HepG2 (cell line): ENCODE measurements at regions not wholly inside any gene's neighbourhood (a gene's known extent, or its start where the extent isn't known, plus 50 kb on each side); places are given as distances from the start of the nearest gene placed in this dataset.

Experiments
- CBX5 ChIP-seq: sonication (generic); formaldehyde crosslinking; IDR thresholded peaks from 2 replicates; pipeline ENCODE4 v1.4.0; 2020; ENCODE audit warnings: missing genetic modification reagents, borderline replicate concordance
- FOXK2 ChIP-seq: fragments of 450-650 bp; IDR thresholded peaks from 2 replicates; pipeline ENCODE4 v1.6.1; 2016
- JARID2 ChIP-seq: sonication (generic); formaldehyde crosslinking; IDR thresholded peaks from 2 replicates; pipeline ENCODE4 v1.8.1; 2023; ENCODE audit warnings: missing genetic modification reagents, inconsistent platforms; ENCODE audit not compliant: insufficient replicate concordance
- KLF13 ChIP-seq: sonication (generic); formaldehyde crosslinking; IDR thresholded peaks from 2 replicates; pipeline ENCODE4 v1.4.0; 2020; ENCODE audit warnings: mild to moderate bottlenecking, missing genetic modification reagents
- MIER2 ChIP-seq: IDR thresholded peaks from 2 replicates; pipeline ENCODE4 v1.6.1; 2016; ENCODE audit warnings: missing biosample characterization, missing genetic modification reagents
- NFE2L2 ChIP-seq: fragments of 150-350 bp; IDR thresholded peaks from 2 replicates; pipeline ENCODE4 v1.6.1; 2014; ENCODE audit warnings: low read length
- NFIB ChIP-seq: sonication (generic); formaldehyde crosslinking; IDR thresholded peaks from 2 replicates; pipeline ENCODE4 v1.9.0; 2021; ENCODE audit warnings: missing genetic modification reagents, mild to moderate bottlenecking, borderline replicate concordance
- PHB2 ChIP-seq: fragments of 450-650 bp; IDR thresholded peaks from 2 replicates; pipeline ENCODE4 v1.6.1; 2018; ENCODE audit not compliant: partially characterized antibody
- PHF20 ChIP-seq: sonication (generic); formaldehyde crosslinking; IDR thresholded peaks from 2 replicates; pipeline ENCODE4 v1.5.0; 2020; ENCODE audit warnings: mild to moderate bottlenecking, missing genetic modification reagents
- POLR2A ChIP-seq, 2 experiments: IDR thresholded peaks; 2 replicates each; pipeline ENCODE4 v1.6.1; 2011; ENCODE audit warnings: low read depth in 2 of 2, low read length in 2 of 2, mild to moderate bottlenecking in 1 of 2, moderate library complexity in 1 of 2; ENCODE audit not compliant: insufficient read depth in 1 of 2
- RBAK ChIP-seq: sonication (generic); formaldehyde crosslinking; IDR thresholded peaks from 2 replicates; pipeline ENCODE4 v1.5.1; 2020; ENCODE audit warnings: mild to moderate bottlenecking, missing genetic modification reagents
- RFX5 ChIP-seq: IDR thresholded peaks from 2 replicates; pipeline ENCODE4 v1.6.1; 2011; ENCODE audit warnings: low read depth, low read length, improper control_type of control experiment
- RXRB ChIP-seq: IDR thresholded peaks from 2 replicates; pipeline ENCODE4 v1.6.1; 2016; ENCODE audit warnings: borderline replicate concordance, missing genetic modification reagents, missing compliant biosample characterization
- TBX3 ChIP-seq: fragments of 450-650 bp; IDR thresholded peaks from 2 replicates; pipeline ENCODE4 v1.6.1; 2017; ENCODE audit warnings: antibody characterized with exemption, mild to moderate bottlenecking, inconsistent platforms, borderline replicate concordance
- TFE3 ChIP-seq: IDR thresholded peaks from 2 replicates; pipeline ENCODE4 v1.6.1; 2016
- ZNF263 ChIP-seq: sonication (generic); formaldehyde crosslinking; IDR thresholded peaks from 2 replicates; pipeline ENCODE4 v1.4.0; 2020; ENCODE audit warnings: missing genetic modification reagents
- ZNF558 ChIP-seq: sonication (generic); formaldehyde crosslinking; IDR thresholded peaks from 2 replicates; pipeline ENCODE4 v1.9.0; 2022; ENCODE audit warnings: mild to moderate bottlenecking, missing genetic modification reagents, borderline replicate concordance
- ZNF614 ChIP-seq: IDR thresholded peaks from 2 replicates; pipeline ENCODE4 v1.6.1; 2018; ENCODE audit warnings: missing biosample characterization, missing genetic modification reagents, inconsistent platforms, borderline replicate concordance
- ZNF7 ChIP-seq: IDR thresholded peaks from 2 replicates; pipeline ENCODE4 v1.6.1; 2016; ENCODE audit warnings: missing biosample characterization, missing genetic modification reagents
- ZNF891 ChIP-seq: sonication (generic); formaldehyde crosslinking; IDR thresholded peaks from 2 replicates; pipeline ENCODE4 v1.5.0; 2020; ENCODE audit warnings: mild to moderate bottlenecking, missing genetic modification reagents
- TF ChIP-seq, protein P1 (sequence below): sonication (generic); formaldehyde crosslinking; IDR thresholded peaks from 2 replicates; pipeline ENCODE4 v1.5.1; 2020; ENCODE audit warnings: mild to moderate bottlenecking, missing genetic modification reagents, moderate library complexity
- TF ChIP-seq, protein P2 (sequence below): sonication (generic); formaldehyde crosslinking; IDR thresholded peaks from 2 replicates; pipeline ENCODE4 v1.4.0; 2020; ENCODE audit warnings: mild to moderate bottlenecking, missing genetic modification reagents

DNA sequence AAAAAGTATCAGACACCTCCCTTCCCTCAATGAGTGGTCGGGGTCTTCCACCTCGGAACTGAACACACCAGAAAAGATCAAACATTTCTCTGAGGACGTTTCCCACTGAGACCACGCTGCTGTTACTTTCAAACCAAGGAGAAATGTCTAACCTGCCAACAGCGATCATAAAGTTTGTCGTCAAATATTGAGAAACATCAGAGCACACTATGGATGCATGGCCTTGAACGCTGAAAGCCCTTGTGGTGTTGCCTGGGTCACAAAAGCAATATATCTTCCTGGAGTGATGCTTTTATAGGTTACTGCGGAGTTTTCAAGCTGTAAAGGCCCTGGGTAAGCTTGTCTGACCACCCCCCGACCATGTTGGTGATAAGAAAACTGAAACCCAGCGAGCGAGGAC is 70.2 kb upstream of the ID2 start (continued):
- TF ChIP-seq, protein P1, sequence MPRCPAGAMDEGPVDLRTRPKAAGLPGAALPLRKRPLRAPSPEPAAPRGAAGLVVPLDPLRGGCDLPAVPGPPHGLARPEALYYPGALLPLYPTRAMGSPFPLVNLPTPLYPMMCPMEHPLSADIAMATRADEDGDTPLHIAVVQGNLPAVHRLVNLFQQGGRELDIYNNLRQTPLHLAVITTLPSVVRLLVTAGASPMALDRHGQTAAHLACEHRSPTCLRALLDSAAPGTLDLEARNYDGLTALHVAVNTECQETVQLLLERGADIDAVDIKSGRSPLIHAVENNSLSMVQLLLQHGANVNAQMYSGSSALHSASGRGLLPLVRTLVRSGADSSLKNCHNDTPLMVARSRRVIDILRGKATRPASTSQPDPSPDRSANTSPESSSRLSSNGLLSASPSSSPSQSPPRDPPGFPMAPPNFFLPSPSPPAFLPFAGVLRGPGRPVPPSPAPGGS (CRISPR knock-in tag), result peak; percentile 54; the same call in 1 of the 2 replicates
- no peak for TF ChIP-seq MIER2
- TF ChIP-seq KLF13 (CRISPR knock-in tag), result no peak
- no peak for TF ChIP-seq JARID2 (CRISPR knock-in tag)
- TF ChIP-seq RBAK (CRISPR knock-in tag), result no peak
- no peak for TF ChIP-seq FOXK2
- TF ChIP-seq ZNF891, result no peak
- TF ChIP-seq ZNF7, result no peak
- no peak for TF ChIP-seq RFX5
- TF ChIP-seq ZNF558 (CRISPR knock-in tag), result no peak
- TF ChIP-seq RXRB (CRISPR knock-in tag), result peak; percentile 87
- peak; percentile 56; the same call in 1 of the 2 replicates for TF ChIP-seq CBX5
- TF ChIP-seq, protein P2, sequence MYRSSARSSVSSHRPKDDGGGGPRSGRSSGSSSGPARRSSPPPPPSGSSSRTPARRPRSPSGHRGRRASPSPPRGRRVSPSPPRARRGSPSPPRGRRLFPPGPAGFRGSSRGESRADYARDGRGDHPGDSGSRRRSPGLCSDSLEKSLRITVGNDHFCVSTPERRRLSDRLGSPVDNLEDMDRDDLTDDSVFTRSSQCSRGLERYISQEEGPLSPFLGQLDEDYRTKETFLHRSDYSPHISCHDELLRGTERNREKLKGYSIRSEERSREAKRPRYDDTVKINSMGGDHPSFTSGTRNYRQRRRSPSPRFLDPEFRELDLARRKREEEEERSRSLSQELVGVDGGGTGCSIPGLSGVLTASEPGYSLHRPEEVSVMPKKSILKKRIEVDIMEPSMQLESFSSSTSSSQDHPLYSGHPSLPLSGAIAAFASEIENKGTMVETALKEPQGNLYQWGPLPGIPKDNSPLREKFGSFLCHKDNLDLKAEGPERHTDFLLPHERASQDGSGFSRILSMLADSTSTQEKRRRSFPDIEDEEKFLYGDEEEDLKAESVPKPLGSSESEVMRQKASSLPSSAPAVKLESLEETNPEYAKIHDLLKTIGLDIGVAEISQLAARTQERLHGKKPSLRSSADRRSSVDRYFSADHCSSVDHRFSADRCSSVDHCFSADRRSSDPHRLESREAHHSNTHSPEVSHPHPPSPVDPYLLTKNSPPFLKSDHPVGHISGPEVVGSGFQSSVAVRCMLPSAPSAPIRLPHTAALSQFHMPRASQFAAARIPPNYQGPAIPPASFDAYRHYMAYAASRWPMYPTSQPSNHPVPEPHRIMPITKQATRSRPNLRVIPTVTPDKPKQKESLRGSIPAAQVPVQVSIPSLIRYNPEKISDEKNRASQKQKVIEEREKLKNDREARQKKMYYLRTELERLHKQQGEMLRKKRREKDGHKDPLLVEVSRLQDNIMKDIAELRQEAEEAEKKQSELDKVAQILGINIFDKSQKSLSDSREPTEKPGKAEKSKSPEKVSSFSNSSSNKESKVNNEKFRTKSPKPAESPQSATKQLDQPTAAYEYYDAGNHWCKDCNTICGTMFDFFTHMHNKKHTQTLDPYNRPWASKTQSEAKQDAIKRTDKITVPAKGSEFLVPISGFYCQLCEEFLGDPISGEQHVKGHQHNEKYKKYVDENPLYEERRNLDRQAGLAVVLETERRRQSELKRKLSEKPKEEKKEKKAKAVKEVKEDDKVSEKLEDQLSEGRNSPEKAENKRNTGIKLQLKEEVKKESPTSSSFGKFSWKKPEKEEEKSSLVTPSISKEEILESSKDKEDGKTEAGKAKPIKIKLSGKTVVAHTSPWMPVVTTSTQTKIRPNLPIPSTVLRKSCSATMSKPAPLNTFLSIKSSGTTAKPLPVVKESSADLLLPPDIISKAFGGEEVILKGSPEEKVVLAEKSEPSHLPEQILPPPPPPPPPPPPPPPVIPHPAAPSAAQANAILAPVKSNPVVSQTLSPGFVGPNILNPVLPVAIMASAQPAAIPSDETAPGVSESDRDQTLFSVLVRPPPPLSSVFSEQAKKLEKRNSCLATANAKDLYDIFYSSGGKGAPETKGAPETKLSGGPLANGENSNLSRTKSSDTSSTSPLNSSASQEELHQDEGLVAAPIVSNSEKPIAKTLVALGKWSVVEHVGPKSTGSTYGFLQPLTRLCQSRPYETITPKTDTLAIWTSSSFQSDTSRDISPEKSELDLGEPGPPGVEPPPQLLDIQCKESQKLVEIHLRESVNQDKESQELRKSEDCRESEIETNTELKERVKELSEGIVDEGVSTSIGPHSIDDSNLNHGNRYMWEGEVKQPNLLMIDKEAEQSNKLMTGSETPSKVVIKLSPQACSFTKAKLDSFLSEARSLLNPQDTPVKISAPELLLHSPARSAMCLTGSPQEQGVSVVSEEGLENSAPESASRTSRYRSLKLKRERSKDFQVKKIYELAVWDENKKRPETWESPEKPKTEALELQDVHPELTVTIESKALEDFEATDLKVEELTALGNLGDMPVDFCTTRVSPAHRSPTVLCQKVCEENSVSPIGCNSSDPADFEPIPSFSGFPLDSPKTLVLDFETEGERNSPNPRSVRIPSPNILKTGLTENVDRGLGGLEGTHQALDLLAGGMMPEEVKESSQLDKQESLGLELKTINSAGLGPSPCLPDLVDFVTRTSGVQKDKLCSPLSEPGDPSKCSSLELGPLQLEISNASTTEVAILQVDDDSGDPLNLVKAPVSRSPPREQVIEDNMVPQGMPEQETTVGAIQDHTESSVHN (CRISPR knock-in tag), result no peak
- no peak for TF ChIP-seq NFE2L2
- TF ChIP-seq TBX3, result no peak
- no peak for TF ChIP-seq PHF20 (CRISPR knock-in tag)
- no peak for TF ChIP-seq NFIB (CRISPR knock-in tag)
- peak; percentile 24; the same call in 1 of the 2 replicates for TF ChIP-seq ZNF614
- TF ChIP-seq TFE3 (CRISPR knock-in tag), result peak; percentile 43; the same call in 1 of the 2 replicates
- TF ChIP-seq ZNF263 (CRISPR knock-in tag), result no peak; the same call in 1 of the 2 replicates
- no peak for TF ChIP-seq POLR2A (IDR thresholded peaks at IDR 0.05; ENCODE audit: insufficient read depth in 1 of 2, low read depth in 2 of 2, low read length in 2 of 2)
- no peak for TF ChIP-seq PHB2
